ENCODE measurements at regions not wholly inside any gene's neighbourhood (a gene's known extent, or its start where the extent isn't known, plus 50 kb on each side); places are given as distances from the start of the nearest gene placed in this dataset.
"Not testable (repeated sequence)": the region's sequence is repeated elsewhere in the genome, so short reads cannot be mapped to it uniquely, and the experiment has no call there.

DNA sequence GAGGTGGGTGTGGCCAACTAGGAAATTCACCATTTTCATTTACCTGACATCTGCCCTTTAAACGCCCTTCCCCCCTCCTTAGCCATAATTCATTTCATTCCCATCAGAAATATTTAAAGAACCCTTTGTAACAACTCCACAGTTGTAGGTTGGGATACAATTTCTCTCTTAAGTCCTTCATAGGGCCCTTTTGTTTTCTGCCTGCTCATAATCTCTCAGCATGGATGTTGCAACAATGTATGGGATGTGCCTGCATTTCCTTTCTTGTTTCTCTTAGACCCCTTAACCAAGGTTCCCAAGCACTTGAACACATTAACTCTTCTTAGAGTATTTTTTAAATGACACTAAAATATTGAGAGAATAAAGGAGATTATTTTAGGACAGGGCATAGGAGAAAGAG lies 51.7 kb upstream of the MYO10 start:
- TF ChIP-seq, protein P1, sequence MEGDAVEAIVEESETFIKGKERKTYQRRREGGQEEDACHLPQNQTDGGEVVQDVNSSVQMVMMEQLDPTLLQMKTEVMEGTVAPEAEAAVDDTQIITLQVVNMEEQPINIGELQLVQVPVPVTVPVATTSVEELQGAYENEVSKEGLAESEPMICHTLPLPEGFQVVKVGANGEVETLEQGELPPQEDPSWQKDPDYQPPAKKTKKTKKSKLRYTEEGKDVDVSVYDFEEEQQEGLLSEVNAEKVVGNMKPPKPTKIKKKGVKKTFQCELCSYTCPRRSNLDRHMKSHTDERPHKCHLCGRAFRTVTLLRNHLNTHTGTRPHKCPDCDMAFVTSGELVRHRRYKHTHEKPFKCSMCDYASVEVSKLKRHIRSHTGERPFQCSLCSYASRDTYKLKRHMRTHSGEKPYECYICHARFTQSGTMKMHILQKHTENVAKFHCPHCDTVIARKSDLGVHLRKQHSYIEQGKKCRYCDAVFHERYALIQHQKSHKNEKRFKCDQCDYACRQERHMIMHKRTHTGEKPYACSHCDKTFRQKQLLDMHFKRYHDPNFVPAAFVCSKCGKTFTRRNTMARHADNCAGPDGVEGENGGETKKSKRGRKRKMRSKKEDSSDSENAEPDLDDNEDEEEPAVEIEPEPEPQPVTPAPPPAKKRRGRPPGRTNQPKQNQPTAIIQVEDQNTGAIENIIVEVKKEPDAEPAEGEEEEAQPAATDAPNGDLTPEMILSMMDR (IDR thresholded peaks at IDR 0.05; ENCODE audit: insufficient read depth, missing control alignments) = no peak
- DNase-seq (ENCODE audit: insufficient read length, low spot score) = no peak
- no peak for FAIRE-seq

DNA sequence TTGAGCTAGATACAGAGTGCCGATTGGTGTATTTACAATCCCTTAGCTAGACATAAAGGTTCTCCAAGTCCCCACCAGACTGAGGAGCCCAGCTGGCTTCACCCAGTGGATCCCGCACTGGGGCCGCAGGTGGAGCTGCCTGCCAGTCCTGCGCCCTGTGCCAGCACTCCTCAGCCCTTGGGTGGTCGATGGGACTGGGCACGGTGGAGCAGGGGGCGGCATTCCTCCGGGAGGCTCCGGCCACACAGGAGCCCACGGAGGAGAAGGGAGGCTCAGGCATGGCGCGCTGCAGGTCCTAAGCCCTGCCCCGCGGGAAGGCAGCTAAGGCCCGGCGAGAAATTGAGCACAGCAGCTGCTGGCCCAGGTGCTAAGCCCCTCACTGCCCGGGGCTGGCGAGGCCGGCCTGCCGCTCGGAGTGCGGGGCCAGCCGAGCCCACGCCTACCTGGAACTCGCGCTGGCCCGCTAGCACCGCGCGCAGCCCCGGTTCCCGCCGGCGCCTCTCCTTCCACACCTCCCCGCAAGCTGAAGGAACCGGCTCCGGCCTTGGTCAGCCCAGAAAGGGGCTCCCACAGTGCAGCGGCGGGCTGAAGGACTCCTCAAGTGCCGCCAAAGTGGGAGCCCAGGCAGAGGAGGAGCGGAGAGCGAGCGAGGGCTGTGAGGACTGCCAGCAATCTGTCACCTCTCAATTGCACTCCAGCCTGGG lies 54.9 kb upstream of the MYO10 start:
- not testable (repeated sequence) for FAIRE-seq; DNase-seq (ENCODE audit: insufficient read length, low spot score)

DNA sequence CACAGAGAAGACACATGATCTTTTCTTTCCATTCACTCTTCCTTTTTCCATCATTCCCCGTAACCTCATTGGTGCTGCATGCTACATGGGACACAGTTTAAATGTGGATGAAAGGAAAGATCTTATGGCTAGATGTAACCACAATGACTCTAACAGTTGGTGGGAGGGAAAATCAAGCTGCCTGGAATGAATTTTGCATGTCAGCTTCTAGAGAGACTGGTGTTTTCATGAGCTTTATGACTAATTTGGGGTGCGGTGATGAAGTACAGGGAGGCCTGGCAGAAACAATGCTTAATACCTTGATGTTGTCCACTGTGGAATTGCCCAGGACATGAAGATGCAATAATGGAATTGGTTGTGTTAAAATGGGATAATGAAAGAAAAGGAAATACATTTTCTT lies 55.9 kb upstream of the MYO10 start:
- DNase-seq (ENCODE audit: insufficient read length, low spot score) = no peak
- TF ChIP-seq, protein P1 (IDR thresholded peaks at IDR 0.05; ENCODE audit: insufficient read depth, missing control alignments) = no peak
- FAIRE-seq = no peak

DNA sequence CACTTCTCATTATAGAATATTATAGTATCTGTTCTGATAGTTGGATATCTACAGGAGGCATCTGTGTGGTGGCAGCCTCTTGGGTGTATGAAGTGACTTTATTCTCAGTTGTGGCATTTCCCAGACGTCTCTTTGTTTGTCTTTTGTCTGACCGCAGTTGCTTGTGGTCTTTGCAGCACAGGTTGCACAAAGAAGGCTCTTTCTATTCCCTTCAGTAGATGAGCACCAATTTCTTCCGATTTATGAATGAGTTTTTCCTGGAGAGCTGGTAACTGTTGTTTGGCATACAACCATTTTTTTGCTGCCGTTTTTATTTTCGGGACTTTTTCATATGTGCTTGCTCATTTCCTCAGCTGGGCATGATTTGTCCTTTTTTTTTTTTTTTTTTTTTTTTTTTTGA lies 56.4 kb upstream of the MYO10 start:
- TF ChIP-seq, protein P1 (IDR thresholded peaks at IDR 0.05; ENCODE audit: insufficient read depth, missing control alignments) = no peak
- FAIRE-seq (no peak), DNase-seq (ENCODE audit: insufficient read length, low spot score) (no peak)

DNA sequence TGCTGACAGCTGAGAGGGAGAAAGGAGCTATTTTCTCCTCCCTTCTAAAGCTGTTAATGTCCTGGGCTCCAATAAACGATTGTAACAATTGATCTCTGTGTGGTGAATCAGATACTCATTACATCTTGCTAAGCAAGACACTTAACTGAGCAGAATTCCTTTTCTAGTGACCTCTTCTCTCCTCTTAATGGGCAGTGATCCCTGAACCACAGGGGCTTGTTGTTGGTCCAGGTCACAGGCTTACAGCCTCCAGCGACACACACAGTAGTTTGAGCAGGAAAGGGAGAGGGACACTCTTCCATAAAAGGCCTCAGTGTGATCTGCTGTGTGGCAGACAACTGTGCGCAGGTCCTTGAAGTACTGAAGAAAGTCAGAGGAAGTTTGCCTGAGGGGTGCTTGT lies 58.5 kb upstream of the MYO10 start:
- no peak for DNase-seq (ENCODE audit: insufficient read length, low spot score)
- TF ChIP-seq, protein P1 (IDR thresholded peaks at IDR 0.05; ENCODE audit: insufficient read depth, missing control alignments) = no peak

DNA sequence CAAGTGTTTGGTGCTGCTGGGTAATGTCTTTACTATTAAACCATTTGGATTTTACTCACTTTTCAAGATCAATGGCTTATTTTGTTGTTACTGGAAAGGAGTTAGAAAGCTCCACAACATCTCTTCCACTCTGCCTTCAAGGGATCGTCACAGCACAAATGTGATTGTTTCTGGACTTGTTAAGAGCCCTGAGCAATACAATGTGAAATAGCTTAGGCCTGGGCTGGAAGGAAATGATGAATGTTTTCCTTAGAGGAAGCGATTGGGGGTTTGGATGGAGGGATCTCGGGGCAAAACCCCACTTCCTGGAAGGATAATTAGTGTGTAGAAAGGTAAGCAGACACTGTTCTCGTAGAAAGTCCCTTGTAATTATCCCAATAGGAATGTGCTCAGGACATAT lies 59.3 kb upstream of the MYO10 start:
- TF ChIP-seq, protein P1 (IDR thresholded peaks at IDR 0.05; ENCODE audit: insufficient read depth, missing control alignments) = no peak
- DNase-seq (ENCODE audit: insufficient read length, low spot score) (no peak), FAIRE-seq (no peak)

More for the DNA sequence above, 58.5 kb upstream of the MYO10 start:
- FAIRE-seq = no peak

DNA sequence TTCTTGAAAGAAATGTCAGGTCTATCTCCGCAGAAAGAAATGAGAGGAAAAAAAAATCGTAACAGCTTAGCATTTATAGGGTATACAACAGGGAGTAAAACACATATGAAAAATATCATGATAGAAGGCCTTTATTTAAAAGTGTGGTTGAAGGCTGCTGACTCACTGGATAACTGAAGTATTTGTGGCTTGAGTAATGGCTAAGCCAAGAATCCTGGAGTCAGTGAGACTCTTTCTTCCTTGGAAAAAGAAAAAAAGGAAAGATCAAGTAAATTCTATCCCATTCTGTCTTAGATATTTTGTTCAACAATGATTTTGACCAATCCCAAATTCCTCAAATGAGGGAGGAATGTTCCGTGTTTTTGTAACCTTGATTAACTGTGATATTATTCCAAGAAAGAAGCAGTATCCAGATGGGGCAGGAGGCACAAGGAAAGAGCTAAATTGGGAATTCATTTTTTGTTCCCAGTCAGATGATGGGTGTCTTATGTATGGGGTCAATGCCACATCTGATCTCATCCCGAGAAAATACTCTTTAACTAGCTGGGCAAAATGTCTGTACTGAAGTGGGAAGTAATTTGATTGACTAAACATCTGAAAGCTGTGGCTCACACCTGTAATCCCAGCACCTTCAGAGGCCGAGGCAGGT lies 64.3 kb upstream of the MYO10 start:
- DNase-seq (ENCODE audit: insufficient read length, low spot score) (no peak), FAIRE-seq (no peak)
- TF ChIP-seq, protein P1 (IDR thresholded peaks at IDR 0.05; ENCODE audit: insufficient read depth, missing control alignments) = no peak

All from D721Med (cell line).